ENCODE measurements at regions not wholly inside any gene's neighbourhood (a gene's known extent, or its start where the extent isn't known, plus 50 kb on each side); places are given as distances from the start of the nearest gene placed in this dataset.

- TF ChIP-seq POLR2AphosphoS5 (IDR thresholded peaks at IDR 0.05; ENCODE audit: low read depth, low read length) (no peak), POLR2A (IDR thresholded peaks at IDR 0.05; ENCODE audit: low read depth, low read length) (no peak), TAF1 (IDR thresholded peaks at IDR 0.05; ENCODE audit: borderline replicate concordance, low read depth, low read length) (no peak)
- DNase-seq (ENCODE audit: insufficient read length) (no peak), FAIRE-seq (no peak)
Observed at GRCh38 chr10:64956441-64956840, 1435.2 kb downstream of the REEP3 start.

- no peak for TF ChIP-seq POLR2A (IDR thresholded peaks at IDR 0.05; ENCODE audit: low read depth, low read length)
- no peak for TF ChIP-seq TAF1 (IDR thresholded peaks at IDR 0.05; ENCODE audit: borderline replicate concordance, low read depth, low read length)
- TF ChIP-seq POLR2AphosphoS5 (IDR thresholded peaks at IDR 0.05; ENCODE audit: low read depth, low read length), result no peak
- DNase-seq (ENCODE audit: insufficient read length), result no peak
- no peak for FAIRE-seq
Observed at GRCh38 chr10:64959116-64959515, 1437.9 kb downstream of the REEP3 start.

- TF ChIP-seq POLR2AphosphoS5 (IDR thresholded peaks at IDR 0.05; ENCODE audit: low read depth, low read length) (no peak), TAF1 (IDR thresholded peaks at IDR 0.05; ENCODE audit: borderline replicate concordance, low read depth, low read length) (no peak), POLR2A (IDR thresholded peaks at IDR 0.05; ENCODE audit: low read depth, low read length) (no peak)
- FAIRE-seq, result no peak
- no peak for DNase-seq (ENCODE audit: insufficient read length)
Observed at GRCh38 chr10:64959883-64960282, 1438.7 kb downstream of the REEP3 start.

- DNase-seq (ENCODE audit: insufficient read length) (no peak), FAIRE-seq (no peak)
- TF ChIP-seq POLR2A (IDR thresholded peaks at IDR 0.05; ENCODE audit: low read depth, low read length) (no peak), POLR2AphosphoS5 (IDR thresholded peaks at IDR 0.05; ENCODE audit: low read depth, low read length) (no peak), TAF1 (IDR thresholded peaks at IDR 0.05; ENCODE audit: borderline replicate concordance, low read depth, low read length) (no peak)
Observed at GRCh38 chr10:64973391-64973790, 1452.2 kb downstream of the REEP3 start.

GRCh38 chr10:64976150-64976549 lies 1454.9 kb downstream of the REEP3 start:
- DNase-seq (ENCODE audit: insufficient read length) (no peak), FAIRE-seq (no peak)
- TF ChIP-seq POLR2A (IDR thresholded peaks at IDR 0.05; ENCODE audit: low read depth, low read length), result no peak

- DNase-seq (ENCODE audit: insufficient read length) (no peak), FAIRE-seq (no peak)
- no peak for TF ChIP-seq TAF1 (IDR thresholded peaks at IDR 0.05; ENCODE audit: borderline replicate concordance, low read depth, low read length)
- TF ChIP-seq POLR2A (IDR thresholded peaks at IDR 0.05; ENCODE audit: low read depth, low read length), result no peak
- TF ChIP-seq POLR2AphosphoS5 (IDR thresholded peaks at IDR 0.05; ENCODE audit: low read depth, low read length), result no peak
Observed at GRCh38 chr10:64977915-64978314, 1456.7 kb downstream of the REEP3 start.

GRCh38 chr10:64996886-64997285 lies 1475.7 kb downstream of the REEP3 start:
- DNase-seq (ENCODE audit: insufficient read length), result no peak
- FAIRE-seq, result no peak
- TF ChIP-seq POLR2A (IDR thresholded peaks at IDR 0.05; ENCODE audit: low read depth, low read length) (no peak), POLR2AphosphoS5 (IDR thresholded peaks at IDR 0.05; ENCODE audit: low read depth, low read length) (no peak), TAF1 (IDR thresholded peaks at IDR 0.05; ENCODE audit: borderline replicate concordance, low read depth, low read length) (no peak)

GRCh38 chr10:65010845-65011244 lies 1489.6 kb downstream of the REEP3 start:
- DNase-seq (ENCODE audit: insufficient read length) (no peak), FAIRE-seq (no peak)
- TF ChIP-seq POLR2A (IDR thresholded peaks at IDR 0.05; ENCODE audit: low read depth, low read length) (no peak), POLR2AphosphoS5 (IDR thresholded peaks at IDR 0.05; ENCODE audit: low read depth, low read length) (no peak), TAF1 (IDR thresholded peaks at IDR 0.05; ENCODE audit: borderline replicate concordance, low read depth, low read length) (no peak)

GRCh38 chr10:65017523-65017922 lies 1496.3 kb downstream of the REEP3 start:
- TF ChIP-seq TAF1 (IDR thresholded peaks at IDR 0.05; ENCODE audit: borderline replicate concordance, low read depth, low read length) (no peak), POLR2A (IDR thresholded peaks at IDR 0.05; ENCODE audit: low read depth, low read length) (no peak), POLR2AphosphoS5 (IDR thresholded peaks at IDR 0.05; ENCODE audit: low read depth, low read length) (no peak)
- no peak for DNase-seq (ENCODE audit: insufficient read length)
- no peak for FAIRE-seq

- FAIRE-seq (no peak), DNase-seq (ENCODE audit: insufficient read length) (no peak)
- TF ChIP-seq POLR2A (IDR thresholded peaks at IDR 0.05; ENCODE audit: low read depth, low read length), result no peak
- no peak for TF ChIP-seq POLR2AphosphoS5 (IDR thresholded peaks at IDR 0.05; ENCODE audit: low read depth, low read length)
- TF ChIP-seq TAF1 (IDR thresholded peaks at IDR 0.05; ENCODE audit: borderline replicate concordance, low read depth, low read length), result no peak
Observed at GRCh38 chr10:65024886-65025285, 1503.7 kb downstream of the REEP3 start.

GRCh38 chr10:65030263-65030662 lies 1509.1 kb downstream of the REEP3 start:
- FAIRE-seq (no peak), DNase-seq (ENCODE audit: insufficient read length) (no peak)
- TF ChIP-seq POLR2AphosphoS5 (IDR thresholded peaks at IDR 0.05; ENCODE audit: low read depth, low read length), result no peak
- TF ChIP-seq POLR2A (IDR thresholded peaks at IDR 0.05; ENCODE audit: low read depth, low read length), result no peak
- TF ChIP-seq TAF1 (IDR thresholded peaks at IDR 0.05; ENCODE audit: borderline replicate concordance, low read depth, low read length), result no peak

- no peak for TF ChIP-seq POLR2A (IDR thresholded peaks at IDR 0.05; ENCODE audit: low read depth, low read length)
- TF ChIP-seq TAF1 (IDR thresholded peaks at IDR 0.05; ENCODE audit: borderline replicate concordance, low read depth, low read length), result no peak
- TF ChIP-seq POLR2AphosphoS5 (IDR thresholded peaks at IDR 0.05; ENCODE audit: low read depth, low read length), result no peak
- FAIRE-seq (no peak), DNase-seq (ENCODE audit: insufficient read length) (no peak)
Observed at GRCh38 chr10:65032867-65033769, 1511.9 kb downstream of the REEP3 start.

All from GM12892 (cell line).